ENCODE measurements at regions not wholly inside any gene's neighbourhood (a gene's known extent, or its start where the extent isn't known, plus 50 kb on each side); places are given as distances from the start of the nearest gene placed in this dataset.

DNA sequence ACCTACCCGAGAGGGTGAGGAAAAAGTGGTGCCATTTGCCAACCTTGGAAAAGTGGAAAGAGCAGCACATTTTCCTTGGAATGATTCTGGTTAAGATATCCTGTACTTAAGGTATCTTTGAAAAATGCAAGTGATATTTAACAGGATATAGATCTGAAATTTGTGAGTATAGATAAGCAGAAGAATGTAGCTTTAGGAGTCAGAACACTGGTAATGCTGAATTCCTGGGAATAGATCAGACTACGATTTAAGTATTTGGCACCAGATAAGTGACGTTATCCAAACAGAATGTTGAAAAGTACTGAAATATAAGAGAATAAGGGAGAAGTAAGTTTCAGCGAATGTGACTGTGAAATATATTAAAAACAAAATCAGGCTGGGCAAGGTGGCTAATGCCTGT, 210.1 kb downstream of the PCDH7 start:
- TF ChIP-seq, protein P1, sequence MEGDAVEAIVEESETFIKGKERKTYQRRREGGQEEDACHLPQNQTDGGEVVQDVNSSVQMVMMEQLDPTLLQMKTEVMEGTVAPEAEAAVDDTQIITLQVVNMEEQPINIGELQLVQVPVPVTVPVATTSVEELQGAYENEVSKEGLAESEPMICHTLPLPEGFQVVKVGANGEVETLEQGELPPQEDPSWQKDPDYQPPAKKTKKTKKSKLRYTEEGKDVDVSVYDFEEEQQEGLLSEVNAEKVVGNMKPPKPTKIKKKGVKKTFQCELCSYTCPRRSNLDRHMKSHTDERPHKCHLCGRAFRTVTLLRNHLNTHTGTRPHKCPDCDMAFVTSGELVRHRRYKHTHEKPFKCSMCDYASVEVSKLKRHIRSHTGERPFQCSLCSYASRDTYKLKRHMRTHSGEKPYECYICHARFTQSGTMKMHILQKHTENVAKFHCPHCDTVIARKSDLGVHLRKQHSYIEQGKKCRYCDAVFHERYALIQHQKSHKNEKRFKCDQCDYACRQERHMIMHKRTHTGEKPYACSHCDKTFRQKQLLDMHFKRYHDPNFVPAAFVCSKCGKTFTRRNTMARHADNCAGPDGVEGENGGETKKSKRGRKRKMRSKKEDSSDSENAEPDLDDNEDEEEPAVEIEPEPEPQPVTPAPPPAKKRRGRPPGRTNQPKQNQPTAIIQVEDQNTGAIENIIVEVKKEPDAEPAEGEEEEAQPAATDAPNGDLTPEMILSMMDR (conservative IDR thresholded peaks at IDR 0.05; ENCODE audit: low read depth, low read length), result no peak
- no peak for DNase-seq (ENCODE audit: low read depth)
- H3K4me3 ChIP-seq (ENCODE audit: low read length), result no peak overlapping the region

DNA sequence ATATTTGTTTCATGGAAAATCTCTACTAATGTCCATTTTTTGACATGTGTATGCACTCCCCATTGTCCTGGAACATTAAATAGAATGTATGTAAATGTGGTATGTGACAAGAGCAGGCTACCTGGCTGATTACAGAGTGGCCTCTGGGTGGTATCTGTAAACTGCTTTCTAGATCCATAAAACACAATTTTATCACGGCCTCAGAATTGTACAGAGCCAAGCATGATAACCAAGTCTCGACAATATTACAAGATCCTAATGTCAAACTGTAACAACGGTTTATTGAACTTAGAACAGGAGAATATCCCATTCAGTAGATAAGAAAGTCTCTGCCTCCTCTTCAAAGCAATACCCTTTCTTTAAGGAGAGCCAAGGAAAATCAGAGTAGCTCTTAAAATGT, 212.4 kb downstream of the PCDH7 start:
- DNase-seq (ENCODE audit: low read depth), result no peak
- H3K4me3 ChIP-seq (ENCODE audit: low read length), result no peak overlapping the region
- TF ChIP-seq, protein P1 (conservative IDR thresholded peaks at IDR 0.05; ENCODE audit: low read depth, low read length), result no peak

DNA sequence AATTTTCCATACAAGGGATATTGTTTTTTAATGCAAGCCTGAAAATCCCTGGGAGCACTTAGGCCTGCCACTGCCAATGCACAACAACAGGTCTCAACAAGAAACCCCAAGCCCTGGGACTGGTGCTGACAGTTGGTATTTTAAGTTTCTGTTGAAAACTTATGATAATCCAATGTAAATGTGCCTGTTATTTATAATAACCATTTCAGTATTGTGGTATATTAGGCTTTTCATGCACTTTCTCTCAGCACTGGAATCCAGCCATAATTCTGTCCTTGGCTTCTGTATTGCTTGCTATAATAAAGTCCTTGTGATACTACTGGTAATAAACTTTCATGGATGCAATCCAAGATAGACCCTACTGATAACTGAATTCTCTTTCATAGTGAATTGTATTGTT, 218.9 kb downstream of the PCDH7 start:
- TF ChIP-seq, protein P1 (conservative IDR thresholded peaks at IDR 0.05; ENCODE audit: low read depth, low read length), result no peak
- no peak overlapping the region for H3K4me3 ChIP-seq (ENCODE audit: low read length)
- DNase-seq (ENCODE audit: low read depth), result peak; percentile 81

GRCh38 chr4:30939684-30940083, 219.5 kb downstream of the PCDH7 start:
- TF ChIP-seq, protein P1 (conservative IDR thresholded peaks at IDR 0.05; ENCODE audit: low read depth, low read length), result no peak
- no peak for DNase-seq (ENCODE audit: low read depth)
- no peak overlapping the region for H3K4me3 ChIP-seq (ENCODE audit: low read length)

DNA sequence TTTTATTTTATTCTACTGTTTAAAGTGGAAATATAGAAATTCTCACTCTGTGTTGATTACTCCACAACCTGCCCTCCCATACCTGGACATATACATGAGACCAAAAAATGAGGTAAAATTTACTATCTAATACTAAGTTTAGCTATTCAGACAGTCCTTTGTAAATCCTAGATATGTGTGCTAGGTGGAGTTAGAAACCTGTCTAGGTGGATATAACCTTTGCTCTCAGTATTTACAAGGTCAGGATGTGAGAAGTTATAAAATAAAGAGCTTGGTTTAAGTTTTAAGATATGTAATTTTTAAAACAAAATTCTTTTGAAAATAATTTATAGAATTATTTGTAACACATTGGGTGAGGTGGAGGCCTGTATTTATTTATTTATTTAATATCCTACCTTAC, 221.5 kb downstream of the PCDH7 start:
- TF ChIP-seq, protein P1 (conservative IDR thresholded peaks at IDR 0.05; ENCODE audit: low read depth, low read length), result no peak
- DNase-seq (ENCODE audit: low read depth), result no peak
- H3K4me3 ChIP-seq (ENCODE audit: low read length), result no peak overlapping the region

DNA sequence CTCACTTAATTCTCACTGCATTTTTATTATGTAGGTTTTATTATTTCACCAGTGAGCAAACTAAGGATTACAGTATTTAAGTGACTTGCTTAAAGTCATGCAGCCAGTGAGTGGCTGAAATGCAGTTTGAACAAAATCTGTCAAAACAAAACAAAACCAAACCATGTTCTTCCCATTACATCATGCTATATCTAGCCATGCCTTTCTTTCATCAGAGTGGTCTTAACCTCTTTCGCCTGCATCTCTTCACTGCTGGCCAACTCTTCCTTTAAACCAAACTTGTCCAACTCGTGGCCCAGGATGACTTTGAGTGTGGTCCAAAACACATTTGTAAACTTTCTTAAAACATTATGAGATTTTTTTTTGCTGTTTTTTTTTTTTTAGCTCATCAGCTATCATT, 223.2 kb downstream of the PCDH7 start:
- no peak for DNase-seq (ENCODE audit: low read depth)
- TF ChIP-seq, protein P1 (conservative IDR thresholded peaks at IDR 0.05; ENCODE audit: low read depth, low read length), result no peak
- no peak overlapping the region for H3K4me3 ChIP-seq (ENCODE audit: low read length)

GRCh38 chr4:30945586-30945985, 225.4 kb downstream of the PCDH7 start:
- TF ChIP-seq, protein P1 (conservative IDR thresholded peaks at IDR 0.05; ENCODE audit: low read depth, low read length), result no peak
- no peak overlapping the region for H3K4me3 ChIP-seq (ENCODE audit: low read length)
- peak; percentile 77 for DNase-seq (ENCODE audit: low read depth)

Measured in retinal pigment epithelial cell (primary cell).